Cardiac fibroblast (primary cell): ENCODE measurements at regions not wholly inside any gene's neighbourhood (a gene's known extent, or its start where the extent isn't known, plus 50 kb on each side); places are given as distances from the start of the nearest gene placed in this dataset.

Source experiments
- DNase-seq, 2 donors: peaks; one replicate each; pipeline versions ENCODE4 v3.0.0 to v3.0.0-alpha.2; 2010; ENCODE audit warnings: low read depth in 2 of 2
- H3K4me3 ChIP-seq, 2 donors: replicated peaks in 1 of 2; 1 replicate in 1 of 2; 2 replicates in 1 of 2; pipeline ENCODE4 v1.5.1; 2011; ENCODE audit warnings: low read depth in 2 of 2, low read length in 2 of 2, mild to moderate bottlenecking in 2 of 2, moderate library complexity in 1 of 2
- TF ChIP-seq, protein P1 (sequence below): IDR thresholded peaks from one replicate; pipeline ENCODE4 v1.5.1; 2011; ENCODE audit warnings: low read depth, mild to moderate bottlenecking, low read length, inconsistent platforms

DNA sequence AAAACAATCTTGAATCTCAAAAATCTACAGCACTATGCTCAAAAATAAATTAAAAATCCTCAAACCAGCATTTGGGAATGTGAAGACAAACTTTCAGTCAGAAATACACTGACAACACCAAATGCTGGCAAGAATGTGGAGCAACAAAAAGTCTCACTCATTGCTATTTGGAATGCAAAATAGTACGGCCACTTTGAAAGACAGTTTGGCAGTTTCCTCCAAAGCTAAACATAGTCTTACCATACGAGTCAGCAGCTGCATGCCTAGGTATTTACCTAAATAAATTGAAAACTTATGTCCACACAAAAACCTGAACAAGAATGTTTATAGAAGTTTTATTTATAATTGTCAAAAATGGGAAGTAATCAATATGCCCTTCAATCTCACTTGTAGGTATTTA, 904.2 kb upstream of the LRRC4C start:
- no peak for DNase-seq
- H3K4me3 ChIP-seq = no peak overlapping the region
- TF ChIP-seq, protein P1, sequence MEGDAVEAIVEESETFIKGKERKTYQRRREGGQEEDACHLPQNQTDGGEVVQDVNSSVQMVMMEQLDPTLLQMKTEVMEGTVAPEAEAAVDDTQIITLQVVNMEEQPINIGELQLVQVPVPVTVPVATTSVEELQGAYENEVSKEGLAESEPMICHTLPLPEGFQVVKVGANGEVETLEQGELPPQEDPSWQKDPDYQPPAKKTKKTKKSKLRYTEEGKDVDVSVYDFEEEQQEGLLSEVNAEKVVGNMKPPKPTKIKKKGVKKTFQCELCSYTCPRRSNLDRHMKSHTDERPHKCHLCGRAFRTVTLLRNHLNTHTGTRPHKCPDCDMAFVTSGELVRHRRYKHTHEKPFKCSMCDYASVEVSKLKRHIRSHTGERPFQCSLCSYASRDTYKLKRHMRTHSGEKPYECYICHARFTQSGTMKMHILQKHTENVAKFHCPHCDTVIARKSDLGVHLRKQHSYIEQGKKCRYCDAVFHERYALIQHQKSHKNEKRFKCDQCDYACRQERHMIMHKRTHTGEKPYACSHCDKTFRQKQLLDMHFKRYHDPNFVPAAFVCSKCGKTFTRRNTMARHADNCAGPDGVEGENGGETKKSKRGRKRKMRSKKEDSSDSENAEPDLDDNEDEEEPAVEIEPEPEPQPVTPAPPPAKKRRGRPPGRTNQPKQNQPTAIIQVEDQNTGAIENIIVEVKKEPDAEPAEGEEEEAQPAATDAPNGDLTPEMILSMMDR = no peak

- no peak for DNase-seq
- no peak overlapping the region for H3K4me3 ChIP-seq
- TF ChIP-seq, protein P1 = no peak
These were observed 921.7 kb upstream of the API5 start for GRCh38 chr11:42390116-42390515.

DNA sequence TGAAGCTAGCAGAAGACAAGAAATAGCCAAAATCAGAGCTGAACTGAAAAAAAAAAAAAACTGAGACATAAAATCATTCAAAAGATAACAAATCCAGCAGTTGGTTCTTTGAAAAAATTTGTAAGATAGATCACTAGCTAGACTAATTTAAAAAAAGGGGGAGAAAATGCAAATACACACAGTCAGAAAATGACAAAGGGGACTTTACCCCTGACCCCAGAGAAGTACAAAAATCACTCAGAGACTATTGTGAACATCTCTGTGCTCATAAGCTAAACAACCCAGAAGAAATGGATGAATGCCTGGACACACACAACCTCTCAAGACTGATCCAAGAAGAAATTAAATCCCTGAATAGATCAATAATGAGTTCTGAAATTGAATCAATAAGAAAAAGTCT, 914.3 kb upstream of the API5 start:
- no peak overlapping the region for H3K4me3 ChIP-seq
- TF ChIP-seq, protein P1 = no peak
- DNase-seq = no peak

DNA sequence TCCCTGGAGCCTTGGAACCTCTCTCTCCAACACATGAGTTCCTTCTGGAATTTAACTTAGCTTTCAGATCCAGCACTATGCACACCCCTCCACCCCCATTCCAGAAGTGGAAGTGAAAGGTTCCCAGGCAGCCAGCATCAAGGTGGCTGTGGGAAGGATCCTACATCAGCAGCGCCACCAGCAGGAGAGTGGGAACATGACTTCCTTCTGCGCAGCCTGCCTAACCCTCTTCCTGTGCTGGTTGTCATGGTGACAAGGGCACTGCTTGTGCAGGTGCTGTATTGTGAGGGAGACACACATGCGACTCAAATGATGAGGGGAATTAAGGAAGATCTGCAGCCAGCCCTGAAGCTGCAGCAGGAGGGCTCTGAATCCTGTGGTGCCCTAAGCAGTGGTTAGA, 904.5 kb upstream of the API5 start:
- DNase-seq = peak; percentile 18 to 43
- no peak overlapping the region for H3K4me3 ChIP-seq
- TF ChIP-seq, protein P1 = no peak

GRCh38 chr11:42410251-42410955, 901.4 kb upstream of the API5 start:
- no peak overlapping the region for H3K4me3 ChIP-seq
- no peak for DNase-seq
- TF ChIP-seq, protein P1 = no peak

DNA sequence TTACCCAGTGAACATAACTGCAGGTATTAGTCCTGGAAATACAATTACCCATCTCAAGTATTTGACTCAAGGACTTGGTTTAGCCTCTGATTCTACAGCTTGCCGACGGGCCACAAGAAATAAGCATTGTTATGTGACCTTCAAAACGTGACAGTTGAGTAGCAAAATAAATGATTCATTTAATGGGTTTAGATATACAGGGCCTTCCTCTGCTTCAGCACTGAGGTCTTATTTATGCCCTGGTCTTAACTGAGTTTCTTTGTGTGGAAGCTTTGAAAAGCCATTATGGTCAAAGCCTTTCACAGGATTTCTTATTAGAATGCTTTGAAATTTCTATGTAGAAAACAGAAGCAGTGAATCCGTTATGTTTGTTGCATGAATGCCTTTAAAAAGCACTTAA, 899.2 kb upstream of the API5 start:
- H3K4me3 ChIP-seq = no peak overlapping the region
- TF ChIP-seq, protein P1 = no peak

GRCh38 chr11:42417691-42418090, 894.1 kb upstream of the API5 start:
- H3K4me3 ChIP-seq = no peak overlapping the region
- no peak for DNase-seq
- TF ChIP-seq, protein P1 = no peak

More for the DNA sequence above, 899.2 kb upstream of the API5 start:
- DNase-seq = no peak
